Ecto neural progenitor cell (in vitro differentiated cells): ENCODE measurements at regions not wholly inside any gene's neighbourhood (a gene's known extent, or its start where the extent isn't known, plus 50 kb on each side); places are given as distances from the start of the nearest gene placed in this dataset.
A peak's percentile ranks its signal among the peaks of the same experiment; 100 is the strongest.

Source experiments
- DNase-seq: peaks from one replicate; pipeline ENCODE4 v3.0.0-alpha.2; 2018; ENCODE audit warnings: low spot score

DNA sequence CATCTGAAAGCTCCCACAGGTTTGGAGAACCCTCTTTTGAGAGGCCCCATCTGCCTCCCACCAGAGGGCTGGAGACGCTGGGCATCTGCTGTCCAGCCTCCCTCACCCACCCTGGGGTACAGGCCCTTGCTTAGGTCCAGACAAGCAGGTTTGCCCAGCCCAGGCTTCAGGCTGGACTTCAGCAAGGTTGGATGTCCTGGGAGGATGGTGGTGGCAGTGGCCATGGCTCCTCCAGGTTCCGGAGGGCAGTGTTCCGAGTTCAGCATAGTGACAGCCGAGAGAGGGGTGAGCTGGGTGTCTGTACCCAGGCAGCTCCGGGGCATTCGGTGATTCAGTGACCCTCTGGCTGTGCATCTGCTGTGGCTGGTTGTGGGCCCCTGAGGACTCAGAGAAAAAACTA is 58.2 kb upstream of the HDAC4 start:
- peak; percentile 36 for DNase-seq

DNA sequence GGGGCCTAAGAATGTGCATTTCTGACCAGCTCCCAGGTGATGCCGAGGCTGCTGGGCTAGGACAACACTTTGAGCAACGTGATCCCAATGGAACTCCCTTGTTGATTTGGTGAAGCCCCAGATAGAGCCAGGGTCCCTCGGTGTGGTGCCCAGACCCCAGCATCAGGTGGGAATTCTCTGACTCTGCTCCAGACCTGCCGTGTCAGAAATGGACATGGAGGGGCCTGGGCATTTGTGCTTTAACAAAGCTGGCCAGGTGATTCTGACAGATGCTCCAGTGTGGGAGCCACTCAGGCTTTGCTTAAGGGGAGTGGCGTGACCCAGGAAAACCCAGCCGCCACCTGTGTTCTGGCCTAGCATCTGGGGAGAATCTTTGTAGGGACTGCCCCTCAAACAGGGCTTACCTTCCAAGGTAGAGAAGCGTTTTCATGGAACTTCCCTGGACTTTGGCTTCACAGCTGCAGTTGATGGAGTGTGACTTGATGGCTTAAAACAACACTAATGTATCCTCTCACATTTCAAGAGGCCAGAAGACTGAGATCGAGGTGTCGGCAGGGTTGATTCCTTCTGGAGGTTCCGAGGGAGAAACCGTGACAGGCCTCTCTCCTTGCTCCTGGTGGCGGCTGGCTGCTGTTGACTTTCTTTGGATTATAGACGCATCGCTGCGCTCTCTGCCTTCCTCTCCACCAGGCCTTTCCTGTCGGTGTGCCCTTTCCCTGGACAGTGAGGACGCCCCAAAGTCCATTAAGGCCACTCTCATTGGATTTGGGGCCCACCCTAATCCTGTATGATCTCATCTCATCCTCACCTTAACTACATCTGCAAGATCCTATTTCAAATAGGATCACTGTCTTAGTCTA is 57.0 kb upstream of the HDAC4 start:
- peak; percentile 32 for DNase-seq

DNA sequence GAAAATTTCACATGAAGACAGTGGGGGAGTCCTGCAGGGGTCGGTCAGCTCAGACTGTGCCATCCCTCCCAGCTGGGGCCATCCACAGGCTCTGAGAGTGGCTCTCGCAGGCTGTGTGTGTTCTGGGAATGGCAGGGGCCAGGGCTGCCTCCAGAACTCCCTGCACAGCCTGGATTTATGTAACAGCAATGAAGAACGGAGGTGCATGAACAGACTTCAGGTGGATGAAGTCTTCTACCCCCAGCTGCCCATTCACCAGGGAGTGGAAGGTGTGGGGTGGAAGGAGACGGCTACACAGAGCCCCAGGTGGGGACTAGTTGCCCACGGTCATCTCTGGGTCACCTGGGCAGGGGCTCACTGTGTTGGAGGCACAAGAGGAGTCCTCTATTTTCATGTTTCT is 56.1 kb upstream of the HDAC4 start:
- peak; percentile 32 for DNase-seq

- peak; percentile 27 for DNase-seq
Observed at GRCh38 chr2:239455436-239456203, 54.8 kb upstream of the HDAC4 start.

GRCh38 chr2:239454507-239454906 is 53.7 kb upstream of the HDAC4 start:
- DNase-seq = no peak
